Sigmoid colon (tissue), 6 donors: ENCODE measurements at regions not wholly inside any gene's neighbourhood (a gene's known extent, or its start where the extent isn't known, plus 50 kb on each side); places are given as distances from the start of the nearest gene placed in this dataset.

Source experiments
- DNase-seq: peaks from one replicate; pipeline ENCODE4 v3.0.0-alpha.2; 2019
- H3K27ac ChIP-seq, 4 donors: fragments of 200-600 bp; sonication (generic); one replicate each; pipeline ENCODE4 v1.5.1; 2016 to 2019; ENCODE audit warnings: mild to moderate bottlenecking in 1 of 4
- H3K27me3 ChIP-seq, 3 donors: fragments of 200-600 bp; sonication (generic); one replicate each; pipeline ENCODE4 v1.5.1; 2019; ENCODE audit warnings: mild to moderate bottlenecking in 1 of 3
- H3K36me3 ChIP-seq, 4 donors: fragments of 200-600 bp; sonication (generic); one replicate each; pipeline ENCODE4 v1.5.1; 2016 to 2019
- H3K4me1 ChIP-seq, 4 donors: fragments of 200-600 bp; sonication (generic); one replicate each; pipeline ENCODE4 v1.5.1; 2017 to 2019
- H3K4me3 ChIP-seq, 4 donors: fragments of 200-600 bp; sonication (generic); one replicate each; pipeline ENCODE4 v1.5.1; 2017 to 2019; ENCODE audit warnings: mild to moderate bottlenecking in 2 of 4, moderate library complexity in 1 of 4
- H3K9me3 ChIP-seq, 4 donors: fragments of 200-600 bp in 3 of 4; sonication (generic) in 3 of 4; one replicate each; pipeline versions ENCODE4 v1.5.1 to v1.6.1; 2013 to 2019
- CTCF ChIP-seq, 4 experiments: fragments of 450-650 bp in 3 of 4; fragments of 200-600 bp in 1 of 4; IDR thresholded peaks; one replicate each; pipeline ENCODE4 v1.5.1; 2016 to 2019; ENCODE audit warnings: antibody characterized with exemption in 4 of 4, mild to moderate bottlenecking in 3 of 4, moderate library complexity in 2 of 4
- EP300 ChIP-seq, 4 donors: sonication (generic); formaldehyde crosslinking; IDR thresholded peaks; one replicate each; pipeline ENCODE4 v1.6.1; 2017; ENCODE audit warnings: antibody characterized with exemption in 4 of 4
- POLR2A ChIP-seq, 2 donors: fragments of 450-650 bp; IDR thresholded peaks; one replicate each; pipeline ENCODE4 v1.6.1; 2016; ENCODE audit warnings: antibody characterized with exemption in 2 of 2, mild to moderate bottlenecking in 2 of 2, moderate library complexity in 2 of 2
- POLR2AphosphoS5 ChIP-seq, 4 donors: sonication (generic); formaldehyde crosslinking; IDR thresholded peaks; one replicate each; pipeline ENCODE4 v1.6.1; 2017; ENCODE audit warnings: antibody characterized with exemption in 4 of 4
- WGBS, 2 donors: extraction: QIAGEN DNeasy Blood & Tissue Kit; methylation state at CpG; one replicate each; pipeline ENCODE4 v1.1.7; 2013; 5-methylcytosine and 5-hydroxymethylcytosine counted together
- intact Hi-C: fragments of 100-400 bp; cut with DNase I; formaldehyde crosslinking; loops from one replicate; pipeline ENCODE4 v1.15.1; 2023
- donor health status: healthy with polysubstance abuse.
- donor health status: healthy.

- no peak overlapping the region for H3K4me3 ChIP-seq
- intact Hi-C loops: no loop called here
- no peaks in the 10 kb centered on the region for H3K4me1 ChIP-seq
- no peaks in the 10 kb centered on the region for H3K9me3 ChIP-seq
- 31 to 61% methylated on average over 2 of the region's 2 CpGs for WGBS, 2 donors
- DNase-seq: no peak
- H3K27ac ChIP-seq: no peak overlapping the region
- no peaks in the 10 kb centered on the region for H3K27me3 ChIP-seq
- TF ChIP-seq EP300 (IDR thresholded peaks at IDR 0.05): no peak
- TF ChIP-seq CTCF (IDR thresholded peaks at IDR 0.05): no peak
- TF ChIP-seq POLR2AphosphoS5 (IDR thresholded peaks at IDR 0.05): no peak
- no peak for TF ChIP-seq POLR2A (IDR thresholded peaks at IDR 0.05)
- H3K36me3 ChIP-seq: no peaks in the 10 kb centered on the region
Measured at GRCh38 chr1:193365966-193366365, 179.6 kb upstream of the B3GALT2 start.

- H3K36me3 ChIP-seq: no peaks in the 10 kb centered on the region
- peaks cover 0 to 10% (median 5%) of the 10 kb centered on the region in 4 donors for H3K4me1 ChIP-seq
- H3K9me3 ChIP-seq: no peaks in the 10 kb centered on the region
- intact Hi-C loops: no loop called here
- H3K27ac ChIP-seq: no peak overlapping the region
- 93 to 96% methylated on average over 5 of the region's 5 CpGs for WGBS, 2 donors
- no peak overlapping the region for H3K4me3 ChIP-seq
- no peak for DNase-seq
- H3K27me3 ChIP-seq: no peaks in the 10 kb centered on the region
- no peak for TF ChIP-seq POLR2A (IDR thresholded peaks at IDR 0.05)
Measured at GRCh38 chr1:193359631-193360030, 173.2 kb upstream of the B3GALT2 start.

- DNase-seq: no peak
- H3K4me1 ChIP-seq: peaks cover 0 to 10% (median 5%) of the 10 kb centered on the region in 4 donors
- 85 to 87% methylated on average over 3 of the region's 3 CpGs for WGBS, 2 donors
- TF ChIP-seq POLR2AphosphoS5 (IDR thresholded peaks at IDR 0.05): no peak
- TF ChIP-seq EP300 (IDR thresholded peaks at IDR 0.05): no peak
- no peak for TF ChIP-seq CTCF (IDR thresholded peaks at IDR 0.05)
- TF ChIP-seq POLR2A (IDR thresholded peaks at IDR 0.05): no peak
- no peaks in the 10 kb centered on the region for H3K27me3 ChIP-seq
- no peaks in the 10 kb centered on the region for H3K9me3 ChIP-seq
- H3K4me3 ChIP-seq: no peak overlapping the region
- H3K36me3 ChIP-seq: no peaks in the 10 kb centered on the region
- intact Hi-C loops: no loop called here
- H3K27ac ChIP-seq: no peak overlapping the region
Measured at GRCh38 chr1:193358419-193358818, 172.0 kb upstream of the B3GALT2 start.

GRCh38 chr1:193356249-193356648, 169.8 kb upstream of the B3GALT2 start:
- Histone ChIP-seq H3K36me3 (no peaks in the 10 kb centered on the region), H3K27ac (peak overlapping the region in 1 of 4 donors; percentile 30), H3K4me1 (peaks cover 0 to 10% (median 5%) of the 10 kb centered on the region in 4 donors), H3K9me3 (no peaks in the 10 kb centered on the region), H3K27me3 (no peaks in the 10 kb centered on the region), H3K4me3 (no peak overlapping the region)
- intact Hi-C loops: no loop called here
- DNase-seq: no peak
- 96% methylated on average over 4 of the region's 4 CpGs for WGBS, 2 donors
- TF ChIP-seq POLR2A (IDR thresholded peaks at IDR 0.05): no peak
- TF ChIP-seq EP300 (IDR thresholded peaks at IDR 0.05): no peak
- TF ChIP-seq POLR2AphosphoS5 (IDR thresholded peaks at IDR 0.05): no peak
- no peak for TF ChIP-seq CTCF (IDR thresholded peaks at IDR 0.05)

GRCh38 chr1:193355626-193356025, 169.2 kb upstream of the B3GALT2 start:
- DNase-seq: no peak
- H3K4me3 ChIP-seq: no peak overlapping the region
- H3K36me3 ChIP-seq: no peaks in the 10 kb centered on the region
- peaks cover 0 to 10% (median 5%) of the 10 kb centered on the region in 4 donors for H3K4me1 ChIP-seq
- TF ChIP-seq CTCF (IDR thresholded peaks at IDR 0.05): no peak
- no peak for TF ChIP-seq POLR2A (IDR thresholded peaks at IDR 0.05)
- no peak for TF ChIP-seq POLR2AphosphoS5 (IDR thresholded peaks at IDR 0.05)
- TF ChIP-seq EP300 (IDR thresholded peaks at IDR 0.05): no peak
- no peaks in the 10 kb centered on the region for H3K9me3 ChIP-seq
- no peak overlapping the region for H3K27ac ChIP-seq
- H3K27me3 ChIP-seq: no peaks in the 10 kb centered on the region
- intact Hi-C loops: no loop called here
- WGBS, 2 donors: 52 to 72% methylated on average over 2 of the region's 2 CpGs
